Upper lobe of left lung (tissue), 4 donors: ENCODE measurements at regions not wholly inside any gene's neighbourhood (a gene's known extent, or its start where the extent isn't known, plus 50 kb on each side); places are given as distances from the start of the nearest gene placed in this dataset.

Source experiments
- CTCF ChIP-seq, 6 experiments: fragments of 450-650 bp in 4 of 6; fragments of 200-600 bp in 2 of 6; sonication (generic) in 2 of 6; IDR thresholded peaks; one replicate each; pipeline ENCODE4 v1.5.1; 2016 to 2019; ENCODE audit warnings: antibody characterized with exemption in 6 of 6
- EP300 ChIP-seq, 4 donors: sonication (generic); formaldehyde crosslinking; IDR thresholded peaks; one replicate each; pipeline ENCODE4 v1.5.1; 2017; ENCODE audit warnings: antibody characterized with exemption in 4 of 4, control low read depth in 2 of 4
- POLR2A ChIP-seq, 4 donors: fragments of 450-650 bp; IDR thresholded peaks; one replicate each; pipeline ENCODE4 v1.5.1; 2016 to 2017; ENCODE audit warnings: antibody characterized with exemption in 4 of 4, mild to moderate bottlenecking in 2 of 4

GRCh38 chr1:56229186-56229585 is 350.2 kb downstream of the PLPP3 start:
- no peak for TF ChIP-seq POLR2A (IDR thresholded peaks at IDR 0.05)
- no peak for TF ChIP-seq EP300 (IDR thresholded peaks at IDR 0.05)
- no peak for TF ChIP-seq CTCF (IDR thresholded peaks at IDR 0.05)
